ENCODE measurements at regions not wholly inside any gene's neighbourhood (a gene's known extent, or its start where the extent isn't known, plus 50 kb on each side); places are given as distances from the start of the nearest gene placed in this dataset.

DNA sequence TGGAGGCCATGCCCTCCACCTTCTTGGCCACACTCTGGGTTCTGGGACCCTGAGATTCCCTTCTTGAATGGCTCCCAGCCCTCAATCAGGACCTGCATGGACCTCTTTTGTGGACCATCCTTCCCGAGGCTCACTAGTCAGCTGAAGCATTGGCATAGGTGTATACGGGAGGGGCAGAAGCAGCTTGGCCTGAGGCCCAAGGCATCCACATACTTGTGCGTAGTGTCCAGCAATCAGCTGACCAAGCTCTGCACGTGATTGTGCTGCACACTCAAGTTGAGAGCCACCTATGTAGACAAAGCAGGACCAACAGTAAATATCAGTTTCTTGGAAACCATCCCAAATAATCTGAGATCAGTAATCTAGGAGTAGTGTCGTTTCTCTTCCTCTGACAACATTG is 119.6 kb downstream of the INSIG2 start:
- TF ChIP-seq, protein P1, sequence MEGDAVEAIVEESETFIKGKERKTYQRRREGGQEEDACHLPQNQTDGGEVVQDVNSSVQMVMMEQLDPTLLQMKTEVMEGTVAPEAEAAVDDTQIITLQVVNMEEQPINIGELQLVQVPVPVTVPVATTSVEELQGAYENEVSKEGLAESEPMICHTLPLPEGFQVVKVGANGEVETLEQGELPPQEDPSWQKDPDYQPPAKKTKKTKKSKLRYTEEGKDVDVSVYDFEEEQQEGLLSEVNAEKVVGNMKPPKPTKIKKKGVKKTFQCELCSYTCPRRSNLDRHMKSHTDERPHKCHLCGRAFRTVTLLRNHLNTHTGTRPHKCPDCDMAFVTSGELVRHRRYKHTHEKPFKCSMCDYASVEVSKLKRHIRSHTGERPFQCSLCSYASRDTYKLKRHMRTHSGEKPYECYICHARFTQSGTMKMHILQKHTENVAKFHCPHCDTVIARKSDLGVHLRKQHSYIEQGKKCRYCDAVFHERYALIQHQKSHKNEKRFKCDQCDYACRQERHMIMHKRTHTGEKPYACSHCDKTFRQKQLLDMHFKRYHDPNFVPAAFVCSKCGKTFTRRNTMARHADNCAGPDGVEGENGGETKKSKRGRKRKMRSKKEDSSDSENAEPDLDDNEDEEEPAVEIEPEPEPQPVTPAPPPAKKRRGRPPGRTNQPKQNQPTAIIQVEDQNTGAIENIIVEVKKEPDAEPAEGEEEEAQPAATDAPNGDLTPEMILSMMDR (IDR thresholded peaks at IDR 0.05): no peak
- TF ChIP-seq POLR2A (IDR thresholded peaks at IDR 0.05): no peak

All from thyroid gland (tissue), 4 donors.